ENCODE measurements at regions not wholly inside any gene's neighbourhood (a gene's known extent, or its start where the extent isn't known, plus 50 kb on each side); places are given as distances from the start of the nearest gene placed in this dataset.
"Not testable (repeated sequence)": the region's sequence is repeated elsewhere in the genome, so short reads cannot be mapped to it uniquely, and the experiment has no call there.

DNA sequence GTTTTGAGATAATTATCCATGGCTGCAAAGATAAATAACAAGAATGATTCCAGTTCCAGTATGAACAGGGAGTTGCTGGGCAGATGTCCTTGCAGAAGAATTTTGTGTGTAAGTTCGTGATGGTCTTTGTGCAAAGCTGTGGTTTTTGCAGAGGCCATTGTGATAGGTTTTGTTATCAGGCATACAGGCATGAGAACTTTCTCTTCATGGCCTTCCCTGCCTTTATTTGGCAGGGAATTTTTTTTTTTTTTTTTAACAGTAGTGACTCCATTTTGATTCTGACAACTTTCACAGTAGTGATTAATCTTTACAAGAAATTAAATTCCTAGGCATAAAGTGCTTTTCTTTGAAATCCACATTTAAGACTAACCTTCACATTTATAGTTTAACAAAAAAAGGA, 1999.5 kb upstream of the CDH6 start:
- H3K4me3 ChIP-seq (ENCODE audit: insufficient read depth in 1 of 2, low read depth in 1 of 2, low read length in 2 of 2), result no peak overlapping the region
- no peaks in the 10 kb centered on the region for H3K27me3 ChIP-seq (ENCODE audit: control insufficient read depth in 1 of 2, insufficient read depth in 1 of 2, low read length in 2 of 2)
- no peak overlapping the region for H3K14ac ChIP-seq (ENCODE audit: low read length in 2 of 2)
- no peaks in the 10 kb centered on the region for H3K79me1 ChIP-seq (replicated peaks; ENCODE audit: low read length, poor library complexity, severe bottlenecking)
- H4K91ac ChIP-seq (ENCODE audit: low read length), result no peak overlapping the region
- no peaks in the 10 kb centered on the region for H3K36me3 ChIP-seq (ENCODE audit: control insufficient read depth in 1 of 2, insufficient read depth in 2 of 2, low read depth in 1 of 2, low read length in 2 of 2)
- no peak overlapping the region for H2AFZ ChIP-seq (ENCODE audit: low read depth, low read length)
- H3K18ac ChIP-seq (ENCODE audit: low read depth in 1 of 2, low read length in 2 of 2), result no peak overlapping the region
- H4K8ac ChIP-seq (ENCODE audit: low read length), result no peak overlapping the region
- no peak for DNase-seq
- peaks cover 3% of the 10 kb centered on the region for H3K9me3 ChIP-seq (ENCODE audit: control insufficient read depth, low read length)
- H2BK12ac ChIP-seq (ENCODE audit: low read length in 2 of 2), result no peak overlapping the region
- no peak overlapping the region for H3K27ac ChIP-seq (ENCODE audit: low read length, poor library complexity, severe bottlenecking)
- H3K9ac ChIP-seq (ENCODE audit: low read length), result no peak overlapping the region
- 62% methylated on average over 1 of the region's 1 CpG for WGBS
- H3K23ac ChIP-seq (ENCODE audit: low read length in 2 of 2), result no peak overlapping the region
- H3K4me1 ChIP-seq (ENCODE audit: control insufficient read depth, insufficient read depth, low read depth, low read length), result no peaks in the 10 kb centered on the region
- H2BK120ac ChIP-seq (ENCODE audit: low read depth, low read length), result no peak overlapping the region
- no peak overlapping the region for H3K4ac ChIP-seq (ENCODE audit: low read depth in 1 of 2, low read length in 2 of 2)
- H2BK5ac ChIP-seq (ENCODE audit: low read depth, low read length, poor library complexity, severe bottlenecking), result no peak overlapping the region
- H2BK15ac ChIP-seq (ENCODE audit: low read depth, poor library complexity, severe bottlenecking), result no peak overlapping the region
- H2AK5ac ChIP-seq (ENCODE audit: low read length, severe bottlenecking), result no peak overlapping the region
- no peak overlapping the region for H3K4me2 ChIP-seq (ENCODE audit: low read length, poor library complexity, severe bottlenecking)

DNA sequence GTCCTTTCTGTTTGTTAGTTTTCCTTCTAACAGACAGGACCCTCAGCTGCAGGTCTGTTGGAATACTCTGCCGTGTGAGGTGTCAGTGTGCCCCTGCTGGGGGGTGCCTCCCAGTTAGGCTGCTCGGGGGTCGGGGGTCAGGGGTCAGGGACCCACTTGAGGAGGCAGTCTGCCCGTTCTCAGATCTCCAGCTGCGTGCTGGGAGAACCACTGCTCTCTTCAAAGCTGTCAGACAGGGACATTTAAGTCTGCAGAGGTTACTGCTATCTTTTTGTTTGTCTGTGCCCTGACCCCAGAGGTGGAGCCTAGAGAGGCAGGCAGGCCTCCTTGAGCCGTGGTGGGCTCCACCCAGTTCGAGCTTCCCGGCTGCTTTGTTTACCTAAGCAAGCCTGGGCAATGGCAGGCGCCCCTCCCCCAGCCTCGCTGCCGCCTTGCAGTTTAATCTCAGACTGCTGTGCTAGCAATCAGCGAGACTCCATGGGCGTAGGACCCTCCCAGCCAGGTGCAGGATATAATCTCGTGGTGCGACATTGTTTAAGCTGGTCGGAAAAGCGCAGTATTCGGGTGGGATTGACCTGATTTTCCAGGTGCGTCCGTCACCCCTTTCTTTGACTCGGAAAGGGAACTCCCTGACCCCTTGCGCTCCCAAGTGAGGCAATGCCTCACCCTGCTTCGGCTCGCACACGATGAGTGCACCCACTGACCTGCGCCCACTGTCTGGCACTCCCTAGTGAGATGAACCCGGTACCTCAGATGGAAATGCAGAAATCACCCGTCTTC, 2002.0 kb upstream of the CDH6 start:
- H2BK5ac ChIP-seq (ENCODE audit: low read depth, low read length, poor library complexity, severe bottlenecking); H3K36me3 ChIP-seq (ENCODE audit: control insufficient read depth in 1 of 2, insufficient read depth in 2 of 2, low read depth in 1 of 2, low read length in 2 of 2); H3K4me3 ChIP-seq (ENCODE audit: insufficient read depth in 1 of 2, low read depth in 1 of 2, low read length in 2 of 2): not testable (repeated sequence)

DNA sequence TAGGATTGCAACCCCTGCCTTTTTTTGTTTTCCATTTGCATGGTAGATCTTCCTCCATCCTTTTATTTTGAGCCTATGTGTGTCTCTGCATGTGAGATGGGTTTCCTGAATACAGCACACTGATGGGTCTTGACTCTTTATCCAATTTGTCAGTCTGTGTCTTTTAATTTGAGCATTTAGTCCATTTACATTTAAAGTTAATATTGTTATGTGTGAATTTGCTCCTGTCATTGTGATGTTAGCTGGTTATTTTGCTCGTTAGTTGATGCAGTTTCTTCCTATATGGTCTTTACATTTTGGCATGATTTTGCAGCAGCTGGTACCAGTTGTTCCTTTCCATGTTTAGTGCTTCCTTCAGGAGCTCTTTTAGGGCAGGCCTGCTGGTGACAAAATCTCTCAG, 2003.1 kb upstream of the CDH6 start:
- H3K27ac ChIP-seq (ENCODE audit: low read length, poor library complexity, severe bottlenecking); DNase-seq; H3K4me1 ChIP-seq (ENCODE audit: control insufficient read depth, insufficient read depth, low read depth, low read length); H4K8ac ChIP-seq (ENCODE audit: low read length); H3K18ac ChIP-seq (ENCODE audit: low read depth in 1 of 2, low read length in 2 of 2); H3K79me1 ChIP-seq (replicated peaks; ENCODE audit: low read length, poor library complexity, severe bottlenecking); H3K4me3 ChIP-seq (ENCODE audit: insufficient read depth in 1 of 2, low read depth in 1 of 2, low read length in 2 of 2); H3K9ac ChIP-seq (ENCODE audit: low read length); H2AFZ ChIP-seq (ENCODE audit: low read depth, low read length); H2BK120ac ChIP-seq (ENCODE audit: low read depth, low read length); H4K91ac ChIP-seq (ENCODE audit: low read length); H2BK12ac ChIP-seq (ENCODE audit: low read length in 2 of 2); H3K4me2 ChIP-seq (ENCODE audit: low read length, poor library complexity, severe bottlenecking); H3K27me3 ChIP-seq (ENCODE audit: control insufficient read depth in 1 of 2, insufficient read depth in 1 of 2, low read length in 2 of 2); H3K36me3 ChIP-seq (ENCODE audit: control insufficient read depth in 1 of 2, insufficient read depth in 2 of 2, low read depth in 1 of 2, low read length in 2 of 2); H3K4ac ChIP-seq (ENCODE audit: low read depth in 1 of 2, low read length in 2 of 2); H3K14ac ChIP-seq (ENCODE audit: low read length in 2 of 2); H2AK5ac ChIP-seq (ENCODE audit: low read length, severe bottlenecking); H2BK15ac ChIP-seq (ENCODE audit: low read depth, poor library complexity, severe bottlenecking); H2BK5ac ChIP-seq (ENCODE audit: low read depth, low read length, poor library complexity, severe bottlenecking); H3K9me3 ChIP-seq (ENCODE audit: control insufficient read depth, low read length); H3K23ac ChIP-seq (ENCODE audit: low read length in 2 of 2): not testable (repeated sequence)
- WGBS, result no CpG with 5 or more reads among the region's 1 CpG

More for the DNA sequence above, 2002.0 kb upstream of the CDH6 start:
- not testable (repeated sequence) for H3K9ac ChIP-seq (ENCODE audit: low read length); H3K4ac ChIP-seq (ENCODE audit: low read depth in 1 of 2, low read length in 2 of 2); H3K14ac ChIP-seq (ENCODE audit: low read length in 2 of 2); DNase-seq; H3K9me3 ChIP-seq (ENCODE audit: control insufficient read depth, low read length); H3K23ac ChIP-seq (ENCODE audit: low read length in 2 of 2); H2AFZ ChIP-seq (ENCODE audit: low read depth, low read length); H3K4me1 ChIP-seq (ENCODE audit: control insufficient read depth, insufficient read depth, low read depth, low read length); H2BK120ac ChIP-seq (ENCODE audit: low read depth, low read length); H3K18ac ChIP-seq (ENCODE audit: low read depth in 1 of 2, low read length in 2 of 2); H3K79me1 ChIP-seq (replicated peaks; ENCODE audit: low read length, poor library complexity, severe bottlenecking); H4K91ac ChIP-seq (ENCODE audit: low read length); H3K27me3 ChIP-seq (ENCODE audit: control insufficient read depth in 1 of 2, insufficient read depth in 1 of 2, low read length in 2 of 2); H2BK12ac ChIP-seq (ENCODE audit: low read length in 2 of 2); H3K4me2 ChIP-seq (ENCODE audit: low read length, poor library complexity, severe bottlenecking); H4K8ac ChIP-seq (ENCODE audit: low read length); H2BK15ac ChIP-seq (ENCODE audit: low read depth, poor library complexity, severe bottlenecking); H3K27ac ChIP-seq (ENCODE audit: low read length, poor library complexity, severe bottlenecking); H2AK5ac ChIP-seq (ENCODE audit: low read length, severe bottlenecking)
- 64% methylated on average over 18 of the region's 28 CpGs for WGBS

- not testable (repeated sequence) for H2BK12ac ChIP-seq (ENCODE audit: low read length in 2 of 2); H2BK15ac ChIP-seq (ENCODE audit: low read depth, poor library complexity, severe bottlenecking); H2BK120ac ChIP-seq (ENCODE audit: low read depth, low read length); H3K27me3 ChIP-seq (ENCODE audit: control insufficient read depth in 1 of 2, insufficient read depth in 1 of 2, low read length in 2 of 2); H3K79me1 ChIP-seq (replicated peaks; ENCODE audit: low read length, poor library complexity, severe bottlenecking); H4K8ac ChIP-seq (ENCODE audit: low read length); H3K4me3 ChIP-seq (ENCODE audit: insufficient read depth in 1 of 2, low read depth in 1 of 2, low read length in 2 of 2); H2AK5ac ChIP-seq (ENCODE audit: low read length, severe bottlenecking); H3K4me1 ChIP-seq (ENCODE audit: control insufficient read depth, insufficient read depth, low read depth, low read length); H2AFZ ChIP-seq (ENCODE audit: low read depth, low read length); H4K91ac ChIP-seq (ENCODE audit: low read length); H3K18ac ChIP-seq (ENCODE audit: low read depth in 1 of 2, low read length in 2 of 2); H3K27ac ChIP-seq (ENCODE audit: low read length, poor library complexity, severe bottlenecking); H3K36me3 ChIP-seq (ENCODE audit: control insufficient read depth in 1 of 2, insufficient read depth in 2 of 2, low read depth in 1 of 2, low read length in 2 of 2); H3K23ac ChIP-seq (ENCODE audit: low read length in 2 of 2); H3K9ac ChIP-seq (ENCODE audit: low read length); H3K14ac ChIP-seq (ENCODE audit: low read length in 2 of 2); H2BK5ac ChIP-seq (ENCODE audit: low read depth, low read length, poor library complexity, severe bottlenecking); DNase-seq; H3K4ac ChIP-seq (ENCODE audit: low read depth in 1 of 2, low read length in 2 of 2); H3K4me2 ChIP-seq (ENCODE audit: low read length, poor library complexity, severe bottlenecking)
- WGBS, result no CpG with 5 or more reads among the region's 5 CpGs
- H3K9me3 ChIP-seq (ENCODE audit: control insufficient read depth, low read length), result peaks cover 16% of the 10 kb centered on the region
These were observed 2007.1 kb upstream of the CDH6 start for GRCh38 chr5:29186380-29186779.
